HG03432 (cell line): ENCODE measurements at regions not wholly inside any gene's neighbourhood (a gene's known extent, or its start where the extent isn't known, plus 50 kb on each side); places are given as distances from the start of the nearest gene placed in this dataset.

Source experiments
- ATAC-seq: cut with Tn5 transposase; IDR thresholded peaks from one replicate; pipeline ENCODE4 v1.9.1; 2021; ENCODE audit warnings: mild to moderate bottlenecking, moderate library complexity; ENCODE audit not compliant: unreplicated experiment

GRCh38 chr10:43982250-43982649 lies 333.6 kb upstream of the ZNF32 start:
- ATAC-seq = no peak

GRCh38 chr10:43981696-43982095 lies 333.0 kb upstream of the ZNF32 start:
- no peak for ATAC-seq

DNA sequence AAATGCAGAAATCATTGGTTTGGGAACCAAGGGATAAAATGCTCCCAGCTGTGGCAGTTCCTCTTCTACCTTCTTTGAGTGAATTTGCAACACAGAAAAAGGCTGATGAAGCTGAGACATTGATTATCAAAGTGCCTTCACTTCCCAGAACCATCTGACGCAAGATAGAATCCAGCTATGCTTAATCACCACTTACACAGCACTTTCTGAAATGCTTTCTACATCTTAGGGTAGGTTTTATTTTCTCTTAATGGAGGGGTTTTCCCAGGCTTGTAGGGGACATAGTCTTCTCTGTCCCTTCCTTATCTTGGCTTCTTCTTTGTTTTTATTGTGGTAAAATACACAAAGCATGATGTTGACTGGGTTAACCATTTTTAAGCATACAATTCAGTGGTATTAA lies 332.6 kb upstream of the ZNF32 start:
- no peak for ATAC-seq

DNA sequence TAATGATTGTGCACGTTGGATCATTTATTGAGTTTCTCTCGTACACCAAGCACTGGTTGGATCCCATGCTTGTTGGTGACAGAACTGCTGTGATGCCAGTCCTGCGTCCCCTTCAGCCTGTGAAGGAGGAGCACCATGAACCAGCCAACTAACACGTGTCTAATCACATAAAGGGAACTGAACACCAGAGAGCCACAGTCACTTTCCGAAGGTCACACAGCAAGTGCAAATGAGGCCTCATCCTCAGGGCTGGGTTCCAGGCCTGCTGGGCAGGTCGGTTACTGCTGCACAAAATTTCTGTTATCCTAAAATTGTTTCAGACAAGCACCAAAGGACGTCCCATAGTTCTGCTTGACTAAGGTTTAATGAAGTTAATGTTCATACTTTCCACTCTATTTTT lies 332.0 kb upstream of the ZNF32 start:
- ATAC-seq = no peak

DNA sequence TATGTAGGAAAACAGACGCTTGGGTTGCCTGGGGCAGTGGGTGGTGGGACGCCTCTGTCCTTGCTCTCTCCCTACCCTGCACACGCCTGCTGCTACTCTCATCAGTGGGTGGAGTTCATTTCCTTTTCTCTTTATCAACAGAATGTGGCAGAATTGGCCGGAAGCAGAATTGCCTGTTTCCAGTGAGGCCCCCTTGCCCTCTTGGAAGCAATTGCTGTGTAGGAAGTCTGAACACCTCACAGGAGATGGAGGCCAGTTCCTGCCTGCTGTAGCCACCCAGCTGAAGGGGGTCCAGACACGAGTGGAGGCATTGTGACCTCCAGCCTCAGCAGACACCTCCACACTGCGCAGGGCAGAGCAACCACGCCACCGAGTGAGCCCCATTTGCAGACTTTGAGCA lies 331.6 kb upstream of the ZNF32 start:
- ATAC-seq = no peak

DNA sequence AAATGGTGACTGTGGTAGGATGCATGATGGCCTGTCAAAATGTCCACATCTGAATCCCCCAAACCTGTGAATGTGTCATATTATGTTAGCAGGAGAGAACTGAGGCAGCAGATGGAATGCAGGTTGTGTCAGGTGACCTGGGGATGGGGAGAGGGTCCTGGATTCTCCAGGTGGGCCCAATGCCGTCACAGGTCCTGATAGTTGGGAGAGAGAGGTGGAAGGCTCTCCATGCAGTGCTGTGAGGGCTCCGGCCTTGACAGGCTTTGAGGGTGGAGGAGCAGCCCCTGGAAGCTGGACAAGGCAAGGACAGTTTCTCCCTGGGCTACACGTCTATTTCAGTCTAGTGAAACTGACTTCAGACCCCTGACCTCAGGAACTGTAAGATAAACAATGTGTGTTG lies 330.9 kb upstream of the ZNF32 start:
- no peak for ATAC-seq

DNA sequence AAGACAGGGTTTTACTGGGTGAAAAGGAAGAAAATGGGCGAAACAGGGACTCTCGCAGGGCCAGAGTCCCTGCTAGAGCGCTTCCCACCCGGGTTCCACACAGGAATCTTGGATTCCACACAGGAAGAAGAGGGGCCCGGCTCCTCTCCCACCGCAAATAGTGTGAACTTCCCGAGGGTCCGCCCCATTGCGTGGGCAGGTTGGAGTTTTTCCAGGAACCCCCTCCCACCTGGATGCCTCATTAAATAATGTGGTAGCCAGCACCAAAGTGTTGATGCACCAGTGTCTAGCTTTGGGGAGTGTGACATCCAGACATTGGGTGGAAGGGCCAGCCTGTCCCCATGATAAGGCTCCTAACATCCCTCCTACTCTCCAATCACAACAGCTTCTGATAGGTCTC lies 330.3 kb upstream of the ZNF32 start:
- no peak for ATAC-seq

- ATAC-seq = no peak
Measured at GRCh38 chr10:43978091-43978490, 329.4 kb upstream of the ZNF32 start.

- ATAC-seq = no peak
Measured at GRCh38 chr10:43976292-43976691, 327.6 kb upstream of the ZNF32 start.

DNA sequence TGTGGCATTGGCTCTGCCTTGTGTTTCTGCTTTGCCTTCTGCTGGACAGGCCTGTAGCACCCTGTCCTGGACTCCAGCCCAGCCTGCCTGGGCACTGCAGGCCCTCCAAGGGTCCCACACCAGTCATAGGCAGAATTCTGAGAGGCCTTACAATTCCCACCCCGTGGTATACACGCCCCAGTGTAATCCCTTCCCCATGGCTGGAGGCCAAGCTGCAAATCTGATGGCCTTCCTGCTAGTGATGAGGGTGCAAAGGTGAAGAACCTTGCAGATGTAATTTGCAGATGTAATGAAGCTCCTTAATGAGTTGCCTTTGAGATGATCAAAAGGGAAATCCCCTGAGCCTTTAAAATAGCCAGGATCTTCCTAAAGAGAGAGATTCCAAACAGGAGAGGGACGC lies 325.1 kb upstream of the ZNF32 start:
- no peak for ATAC-seq

- no peak for ATAC-seq
Measured at GRCh38 chr10:43972976-43973647, 324.4 kb upstream of the ZNF32 start.

DNA sequence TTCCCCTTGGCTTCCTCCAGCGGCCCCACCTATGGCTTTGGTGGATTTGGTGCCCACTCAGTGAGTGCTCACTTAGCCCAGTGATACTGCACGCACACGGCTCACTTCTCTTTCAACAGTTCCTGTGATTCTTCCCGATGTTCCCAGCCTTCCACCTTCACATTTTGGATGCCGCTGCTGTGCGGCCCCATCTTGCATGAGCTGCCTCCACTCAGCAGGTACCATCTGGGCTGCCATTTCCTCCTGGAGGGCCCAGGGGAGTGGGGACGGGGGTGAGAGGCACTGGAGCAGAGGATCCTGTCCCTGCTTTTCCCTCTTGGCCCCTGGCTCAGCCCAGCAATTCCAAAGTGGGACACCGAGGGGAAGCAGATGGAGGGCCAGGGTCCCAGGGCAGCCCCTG lies 323.3 kb upstream of the ZNF32 start:
- ATAC-seq = no peak

DNA sequence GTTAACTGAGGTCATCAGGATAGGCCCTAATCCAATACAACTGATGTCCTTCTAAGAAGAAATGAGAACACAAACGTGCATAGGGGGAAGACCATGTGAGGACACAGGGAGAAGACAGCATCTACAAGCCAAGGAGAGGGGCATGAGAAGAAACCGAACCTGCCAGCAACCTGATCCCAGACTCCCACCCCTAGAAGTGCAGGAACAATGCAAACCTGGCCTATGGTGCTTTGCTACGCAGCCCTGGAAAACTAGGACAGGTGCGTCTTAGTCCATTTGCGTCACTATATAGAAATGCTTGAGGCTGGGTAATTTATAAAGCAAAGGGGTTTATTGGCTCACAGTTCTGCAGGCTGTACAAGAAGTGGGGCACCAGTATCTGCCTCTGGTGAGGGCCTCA lies 322.6 kb upstream of the ZNF32 start:
- ATAC-seq = no peak

DNA sequence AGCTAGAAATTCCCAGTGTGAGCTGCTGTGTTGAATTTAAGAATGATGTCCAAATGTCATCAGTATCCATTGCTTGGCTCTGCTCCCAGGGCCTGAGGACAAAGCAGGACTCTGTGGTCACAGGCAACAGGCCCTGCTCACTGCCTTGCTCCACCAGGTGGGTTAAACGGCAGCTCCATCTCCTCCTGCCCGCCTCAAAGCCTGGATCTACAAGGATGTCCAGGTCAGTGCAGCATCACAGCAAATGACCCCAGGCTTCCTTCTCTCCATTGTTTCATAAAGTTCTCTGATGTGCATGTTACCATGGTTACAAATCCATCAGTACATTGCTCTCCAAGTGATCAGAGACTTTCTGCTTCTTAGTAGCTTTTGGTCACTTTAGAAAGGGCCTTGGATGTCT lies 322.0 kb upstream of the ZNF32 start:
- ATAC-seq = no peak

GRCh38 chr10:43970018-43970698 lies 321.5 kb upstream of the ZNF32 start:
- ATAC-seq = no peak

DNA sequence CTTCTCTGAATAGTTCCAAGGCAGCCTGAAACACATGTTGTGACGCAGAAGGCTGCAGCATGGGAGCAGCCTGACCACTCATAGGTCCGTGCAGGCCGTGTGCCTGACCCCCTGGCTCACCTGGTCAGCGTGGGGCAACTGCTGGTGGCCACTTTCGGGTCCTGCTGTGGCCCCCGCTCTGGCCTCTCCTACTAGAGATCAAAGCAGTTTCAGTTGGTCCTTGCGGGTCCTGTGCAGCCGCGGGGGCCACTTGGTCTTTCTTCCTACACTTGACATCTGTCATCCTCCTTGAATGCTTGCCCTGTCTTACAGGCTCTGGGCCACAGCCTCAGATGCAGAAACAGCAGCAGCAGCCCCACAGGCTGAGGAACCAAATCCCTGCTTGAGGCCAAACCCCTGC lies 320.8 kb upstream of the ZNF32 start:
- no peak for ATAC-seq

DNA sequence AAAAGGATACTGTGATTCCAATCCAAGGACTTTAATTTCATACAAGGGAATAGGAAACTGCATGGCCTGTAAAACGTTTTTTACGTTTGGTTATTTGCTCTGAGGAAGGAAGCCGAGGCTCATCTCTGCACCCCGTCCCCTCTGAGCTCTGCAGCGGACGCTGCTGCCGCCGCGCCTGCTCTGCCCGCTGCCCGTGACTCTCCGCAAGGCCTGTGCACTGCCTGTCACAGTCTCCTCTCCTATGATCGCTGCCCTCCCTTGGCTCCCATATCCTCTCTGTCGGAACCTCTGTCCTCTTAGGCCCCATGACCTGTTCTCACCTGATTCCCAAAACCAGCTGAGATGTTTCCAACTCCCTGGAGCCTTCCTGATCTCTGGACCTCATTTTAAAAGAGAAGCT lies 320.3 kb upstream of the ZNF32 start:
- no peak for ATAC-seq

GRCh38 chr10:43968076-43968475 lies 319.4 kb upstream of the ZNF32 start:
- ATAC-seq = no peak

DNA sequence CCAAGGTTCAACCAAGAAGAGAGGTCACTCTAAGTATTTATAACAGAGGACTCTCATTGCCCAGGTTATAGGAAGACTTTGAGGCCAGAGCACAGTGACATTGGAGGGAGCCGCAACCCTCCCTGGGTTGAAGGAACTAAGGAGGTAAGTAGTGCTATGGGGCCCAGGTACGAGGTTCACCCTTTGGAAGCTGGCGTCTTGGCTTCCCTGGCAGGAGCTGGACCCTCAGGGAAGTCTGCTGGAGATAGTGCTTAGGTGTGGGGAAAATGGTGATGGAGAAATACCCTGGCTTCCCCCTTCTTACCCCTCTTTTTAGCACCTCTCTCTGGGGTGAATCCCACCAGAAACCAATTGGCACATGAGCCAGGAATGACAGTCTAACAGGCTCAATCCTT lies 317.9 kb upstream of the ZNF32 start:
- no peak for ATAC-seq

DNA sequence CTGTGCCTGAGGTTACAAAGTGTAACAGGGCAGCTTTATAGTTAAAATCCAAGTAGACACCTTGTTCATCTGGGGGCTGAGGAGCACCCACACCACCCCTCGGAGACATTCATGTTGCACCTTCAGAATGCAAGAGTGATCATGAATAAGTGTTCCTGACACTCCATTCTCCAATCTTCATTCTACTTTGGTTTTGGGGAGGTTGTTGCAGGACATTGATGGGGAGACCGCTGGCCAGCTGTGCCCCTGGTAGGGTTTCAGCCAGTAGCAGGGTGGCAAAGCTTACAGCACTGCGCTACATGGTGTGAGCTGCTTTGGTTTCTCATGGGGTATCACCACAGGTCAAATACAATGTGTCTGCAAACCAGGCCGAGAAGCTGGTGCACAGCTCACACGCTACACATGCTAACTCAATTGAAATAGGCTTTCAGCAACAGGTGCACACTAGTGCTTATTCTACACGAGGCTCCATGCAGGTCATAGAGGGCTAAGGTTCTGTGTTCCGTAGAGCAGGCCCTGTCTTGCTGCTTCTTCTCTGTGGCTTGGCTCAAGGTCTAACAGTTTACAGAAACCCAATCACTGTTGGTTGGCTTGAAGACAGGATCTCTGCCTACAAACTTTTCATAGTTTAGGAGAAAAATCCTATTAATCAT lies 317.4 kb upstream of the ZNF32 start:
- peak; percentile 2 for ATAC-seq

GRCh38 chr10:43965033-43965917 lies 316.6 kb upstream of the ZNF32 start:
- peak; percentile 75 for ATAC-seq
